Fibroblast of peridontal ligament (primary cell): ENCODE measurements at regions not wholly inside any gene's neighbourhood (a gene's known extent, or its start where the extent isn't known, plus 50 kb on each side); places are given as distances from the start of the nearest gene placed in this dataset.
"Not testable (repeated sequence)": the region's sequence is repeated elsewhere in the genome, so short reads cannot be mapped to it uniquely, and the experiment has no call there.

Experiments
- DNase-seq: peaks from one replicate; pipeline ENCODE4 v3.0.0-alpha.2; 2010; ENCODE audit errors: extremely low read depth

GRCh38 chr2:75896779-75897366 is 186.2 kb upstream of the GCFC2 start:
- no peak for DNase-seq

- no peak for DNase-seq
These were observed 183.5 kb upstream of the GCFC2 start for GRCh38 chr2:75894170-75894569.

- DNase-seq, result no peak
These were observed 181.8 kb upstream of the GCFC2 start for GRCh38 chr2:75892490-75892889.

- DNase-seq, result no peak
These were observed 171.8 kb upstream of the GCFC2 start for GRCh38 chr2:75882530-75882929.

GRCh38 chr2:75875606-75876005 is 164.9 kb upstream of the GCFC2 start:
- not testable (repeated sequence) for DNase-seq

- not testable (repeated sequence) for DNase-seq
These were observed 161.3 kb upstream of the GCFC2 start for GRCh38 chr2:75871762-75872614.

GRCh38 chr2:75870651-75871137 is 160.0 kb upstream of the GCFC2 start:
- DNase-seq, result no peak

- no peak for DNase-seq
These were observed 159.4 kb upstream of the GCFC2 start for GRCh38 chr2:75870133-75870532.

GRCh38 chr2:75865702-75866101 is 155.0 kb upstream of the GCFC2 start:
- DNase-seq, result no peak

GRCh38 chr2:75865083-75865482 is 154.4 kb upstream of the GCFC2 start:
- no peak for DNase-seq

GRCh38 chr2:75862547-75862946 is 151.8 kb upstream of the GCFC2 start:
- DNase-seq, result no peak

GRCh38 chr2:75853436-75853835 is 142.7 kb upstream of the GCFC2 start:
- no peak for DNase-seq

- DNase-seq, result no peak
These were observed 141.9 kb upstream of the GCFC2 start for GRCh38 chr2:75852639-75853038.

- DNase-seq, result no peak
These were observed 136.0 kb upstream of the GCFC2 start for GRCh38 chr2:75846683-75847190.

- DNase-seq, result no peak
These were observed 133.9 kb upstream of the GCFC2 start for GRCh38 chr2:75844651-75845050.

- not testable (repeated sequence) for DNase-seq
These were observed 123.9 kb upstream of the GCFC2 start for GRCh38 chr2:75834588-75834987.

- DNase-seq, result no peak
These were observed 122.7 kb upstream of the GCFC2 start for GRCh38 chr2:75833386-75833785.

GRCh38 chr2:75828826-75829225 is 118.1 kb upstream of the GCFC2 start:
- no peak for DNase-seq

- not testable (repeated sequence) for DNase-seq
These were observed 112.8 kb upstream of the GCFC2 start for GRCh38 chr2:75823515-75823914.

GRCh38 chr2:75822336-75822735 is 111.6 kb upstream of the GCFC2 start:
- DNase-seq, result no peak

GRCh38 chr2:75820693-75821092 is 110.0 kb upstream of the GCFC2 start:
- DNase-seq, result no peak

- DNase-seq, result no peak
These were observed 100.1 kb upstream of the GCFC2 start for GRCh38 chr2:75810611-75811330.
